MV-4-11 (cell line): ENCODE measurements at regions not wholly inside any gene's neighbourhood (a gene's known extent, or its start where the extent isn't known, plus 50 kb on each side); places are given as distances from the start of the nearest gene placed in this dataset.

Source experiments
- DNase-seq: peaks from one replicate; lab custom pipeline; 2025; lab: John Stamatoyannopoulos, UW

- no peak for DNase-seq
These were observed 64.5 kb downstream of the TUSC1 start for GRCh38 chr9:25613709-25614108.

DNA sequence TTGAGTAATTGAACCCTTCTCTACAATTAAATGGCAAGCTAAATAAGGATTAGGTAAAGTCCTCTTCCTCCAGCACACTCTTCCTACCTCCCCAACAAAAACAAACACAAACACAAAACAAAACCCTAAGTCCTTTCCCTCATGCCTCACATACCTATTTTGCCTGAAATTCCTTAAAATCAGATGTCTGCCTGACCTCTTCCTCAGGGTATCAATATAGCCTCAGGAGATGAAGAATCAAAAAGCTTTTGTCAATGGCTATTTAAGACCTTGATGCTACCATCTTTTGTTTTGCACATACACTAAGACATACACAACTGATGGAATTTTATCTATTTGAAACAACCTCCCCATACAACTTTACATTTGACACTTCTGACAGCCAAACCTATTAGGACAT, 75.1 kb downstream of the TUSC1 start:
- no peak for DNase-seq

- DNase-seq = no peak
These were observed 75.7 kb downstream of the TUSC1 start for GRCh38 chr9:25602400-25603044.

GRCh38 chr9:25600501-25600900, 77.7 kb downstream of the TUSC1 start:
- no peak for DNase-seq

DNA sequence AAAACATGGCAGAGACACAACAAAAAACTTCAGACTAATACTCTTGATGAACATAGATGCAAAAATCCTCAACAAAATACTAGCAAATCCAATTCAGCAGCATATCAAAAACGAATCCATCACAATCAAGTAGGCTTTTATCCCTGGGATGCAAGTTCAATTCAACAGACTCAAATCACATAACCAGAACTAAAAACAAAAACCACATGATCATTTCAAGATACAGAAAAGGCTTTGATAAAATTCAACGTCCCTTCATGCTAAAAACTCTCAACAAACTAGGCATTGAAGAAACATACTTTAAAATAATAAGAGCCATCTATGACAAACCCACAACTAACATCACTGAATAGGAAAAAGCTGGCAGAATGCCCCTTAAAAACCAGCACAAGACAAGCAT, 93.6 kb downstream of the TUSC1 start:
- no peak for DNase-seq

DNA sequence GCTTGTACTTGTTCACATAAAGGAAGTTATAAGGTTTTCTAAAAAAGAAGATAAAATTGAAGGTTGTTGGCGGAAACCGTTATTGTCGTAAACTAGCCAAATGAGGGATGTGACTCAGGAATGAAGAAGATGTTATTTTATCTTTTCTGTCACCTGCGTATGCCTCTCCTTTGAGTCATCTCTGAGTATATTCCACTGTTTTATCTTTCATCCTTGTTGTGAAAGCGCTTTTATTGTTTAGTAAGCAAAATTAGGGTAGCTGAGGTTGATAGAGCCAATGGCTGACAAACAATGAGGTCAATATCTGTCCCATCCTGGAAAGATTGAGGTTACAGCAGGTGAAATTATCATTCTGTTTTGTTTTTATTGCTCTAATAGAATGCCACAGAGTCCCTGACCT, 105.0 kb downstream of the TUSC1 start:
- no peak for DNase-seq

- DNase-seq = no peak
These were observed 106.8 kb downstream of the TUSC1 start for GRCh38 chr9:25571491-25571890.

GRCh38 chr9:25570802-25571201, 107.4 kb downstream of the TUSC1 start:
- no peak for DNase-seq

- no peak for DNase-seq
These were observed 116.1 kb downstream of the TUSC1 start for GRCh38 chr9:25562101-25562500.

- DNase-seq = no peak
These were observed 120.5 kb downstream of the TUSC1 start for GRCh38 chr9:25557645-25558300.

- no peak for DNase-seq
These were observed 121.7 kb downstream of the TUSC1 start for GRCh38 chr9:25556540-25556939.

DNA sequence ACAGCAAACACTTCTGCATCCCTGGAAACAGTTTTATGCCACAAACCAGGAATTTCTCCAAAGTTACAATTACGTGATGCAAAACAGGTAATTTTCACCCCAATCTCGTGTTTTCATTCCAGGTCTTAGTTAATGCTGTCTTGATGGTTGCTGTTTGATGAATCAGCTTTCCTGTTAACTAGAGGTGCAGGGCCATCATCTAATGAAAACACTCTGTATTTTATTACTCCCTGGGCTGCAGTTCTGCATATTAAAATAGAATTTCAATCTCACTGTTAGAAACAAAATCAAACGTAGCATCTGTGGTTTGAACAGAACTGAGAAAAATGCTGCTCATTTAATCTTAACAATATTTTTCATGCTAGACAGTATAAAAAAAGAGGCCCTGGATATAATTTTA, 129.4 kb downstream of the TUSC1 start:
- no peak for DNase-seq

GRCh38 chr9:25543806-25544205, 134.4 kb downstream of the TUSC1 start:
- DNase-seq = no peak

GRCh38 chr9:25542319-25542718, 135.9 kb downstream of the TUSC1 start:
- DNase-seq = no peak

- DNase-seq = no peak
These were observed 140.4 kb downstream of the TUSC1 start for GRCh38 chr9:25537808-25538207.

- no peak for DNase-seq
These were observed 159.0 kb downstream of the TUSC1 start for GRCh38 chr9:25519286-25519685.

- no peak for DNase-seq
These were observed 160.5 kb downstream of the TUSC1 start for GRCh38 chr9:25517701-25518100.

DNA sequence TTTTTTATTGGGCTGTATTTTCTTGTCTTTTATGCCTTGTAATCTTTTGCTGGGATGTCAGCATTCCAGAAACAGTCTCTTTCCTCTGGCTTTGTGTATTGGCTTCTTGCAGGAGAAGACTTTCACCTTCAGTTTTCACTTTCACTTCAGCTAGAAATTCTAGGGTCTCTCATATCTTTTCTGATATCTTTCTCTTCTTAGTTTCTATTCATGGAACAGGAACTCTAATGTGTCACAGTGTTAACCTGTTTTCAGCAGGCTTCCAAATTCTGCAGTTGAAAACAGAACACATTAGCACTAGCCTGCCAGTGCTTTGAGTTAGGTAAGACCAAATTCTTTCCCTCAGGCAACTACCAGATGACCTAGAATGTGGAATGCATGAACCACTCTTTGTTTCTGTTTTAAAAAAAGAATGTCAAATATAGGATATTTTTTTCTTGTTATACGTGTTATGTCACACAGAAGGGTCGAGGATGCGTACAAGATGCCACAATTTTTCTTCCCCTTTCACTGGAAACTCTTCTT, 164.7 kb downstream of the TUSC1 start:
- DNase-seq = no peak

DNA sequence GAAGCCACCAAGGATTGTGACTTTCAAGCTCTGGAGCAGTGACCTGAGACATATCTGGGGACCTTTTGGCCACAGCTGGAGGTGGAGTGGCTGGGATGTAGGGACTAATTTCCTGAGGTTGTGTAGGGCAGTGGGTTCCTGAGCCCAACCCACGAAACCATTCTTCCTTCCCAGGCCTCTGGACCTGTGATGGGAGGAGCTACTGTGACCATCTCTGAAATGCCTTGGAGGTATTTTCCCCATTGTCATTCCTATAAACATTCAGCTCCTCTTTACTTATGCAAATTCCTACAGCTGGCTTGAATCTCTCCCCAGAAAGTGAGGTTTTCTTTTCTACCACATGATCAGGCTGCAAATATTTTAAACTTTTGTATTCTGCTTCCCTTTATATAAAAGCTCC, 172.6 kb downstream of the TUSC1 start:
- DNase-seq = no peak

DNA sequence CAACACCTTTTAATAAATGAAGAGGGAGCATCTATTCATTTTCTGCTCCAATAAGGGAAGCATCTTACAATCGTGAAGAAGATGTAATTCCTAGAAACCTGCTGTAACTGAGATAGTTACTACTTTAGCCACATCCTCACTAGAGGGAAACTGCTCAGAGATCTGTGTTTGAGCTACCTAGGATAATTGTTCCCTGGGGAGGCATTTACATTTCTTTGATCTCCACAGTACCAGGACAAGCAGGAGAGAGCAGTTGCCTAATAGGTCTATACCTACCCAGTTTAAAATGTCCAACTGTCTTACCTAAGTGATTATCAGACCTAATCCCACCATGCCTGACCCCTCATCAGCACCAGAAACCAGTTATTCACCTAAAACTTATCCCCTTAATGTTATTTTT, 196.9 kb downstream of the TUSC1 start:
- DNase-seq = no peak

- DNase-seq = no peak
These were observed 197.5 kb downstream of the TUSC1 start for GRCh38 chr9:25480696-25481095.

DNA sequence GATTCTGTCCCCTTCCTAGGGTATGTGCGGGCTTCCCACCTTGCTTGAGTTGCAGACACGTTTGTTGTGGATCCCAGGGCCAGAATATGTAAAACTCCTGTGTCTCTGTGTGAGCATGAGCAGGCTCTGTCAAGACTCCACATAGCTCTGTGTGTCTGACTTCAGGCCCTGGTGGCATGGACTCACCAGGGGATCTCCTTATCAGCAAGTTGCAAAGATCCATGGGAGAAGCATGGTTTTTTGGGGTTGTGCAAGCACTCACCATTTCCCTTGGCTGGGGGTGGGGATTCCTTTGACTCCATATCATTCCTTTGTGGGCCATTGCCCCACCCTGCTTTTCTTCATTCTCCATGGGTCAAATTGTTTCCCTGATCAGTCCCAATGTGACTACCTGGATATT, 205.6 kb downstream of the TUSC1 start:
- DNase-seq = no peak

DNA sequence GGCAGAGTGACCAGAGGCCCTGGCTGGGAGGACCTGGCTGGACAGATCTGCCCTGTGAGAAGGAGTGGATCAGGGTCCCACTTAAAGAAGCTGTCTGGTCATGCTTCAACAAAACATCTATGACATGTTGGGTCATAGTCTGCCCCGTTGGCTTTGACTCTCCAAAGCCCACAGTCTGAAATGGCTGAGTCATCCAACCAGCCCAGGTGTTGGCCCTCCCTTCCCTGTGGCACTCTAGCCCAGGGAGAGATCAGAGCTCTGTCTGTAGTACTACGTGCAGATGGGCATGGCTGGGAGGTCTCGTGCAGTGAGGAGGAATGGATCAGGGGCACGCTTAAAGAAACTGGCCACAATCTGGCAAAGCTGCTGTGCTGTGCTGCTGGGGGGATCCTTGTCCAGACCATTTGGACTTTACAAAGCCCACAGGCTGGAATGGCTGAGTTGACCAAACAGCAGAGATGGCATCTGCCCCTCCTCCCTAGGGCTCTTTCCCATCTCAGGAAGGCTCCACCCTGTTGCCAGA, 206.1 kb downstream of the TUSC1 start:
- DNase-seq = no peak

DNA sequence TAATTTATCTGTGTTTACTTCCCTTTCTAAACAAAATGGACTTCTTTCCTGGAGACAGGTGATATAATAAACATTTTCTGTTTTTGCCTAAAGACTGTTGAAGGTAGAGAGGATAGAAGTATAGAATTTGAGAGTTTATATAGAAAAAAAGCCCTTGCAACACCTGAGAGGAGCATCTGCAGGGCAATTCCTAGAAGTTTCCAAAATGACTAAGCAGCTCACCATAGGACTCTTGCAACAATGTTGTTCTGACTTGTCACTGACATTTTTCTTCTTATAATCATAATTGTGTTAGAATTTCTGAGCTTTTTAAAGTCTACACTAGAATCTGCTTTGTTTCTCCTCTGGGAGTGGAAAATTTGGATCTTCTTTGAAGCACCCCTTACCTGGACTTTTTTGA, 216.8 kb downstream of the TUSC1 start:
- no peak for DNase-seq
